Naive thymus-derived CD4-positive, alpha-beta T cell (primary cell): ENCODE measurements at regions not wholly inside any gene's neighbourhood (a gene's known extent, or its start where the extent isn't known, plus 50 kb on each side); places are given as distances from the start of the nearest gene placed in this dataset.

ENCODE experiments used
- ATAC-seq: fragments of 150-1000 bp; cut with Tn5 transposase; 2 replicates; pipeline ENCODE4 v1.10.0; 2021; ENCODE audit warnings: mild to moderate bottlenecking, moderate library complexity
- CTCF ChIA-PET: fragments of 350-600 bp; sonication (Branson Sonifier 250); formaldehyde crosslinking; loops from one replicate; lab custom pipeline; 2021; ENCODE audit warnings: antibody characterized with exemption; lab: Charles Lee
- POLR2A ChIA-PET: fragments of 350-600 bp; sonication (Branson Sonifier 250); formaldehyde crosslinking; loops from one replicate; lab custom pipeline; 2021; ENCODE audit warnings: antibody characterized with exemption, inconsistent platforms; lab: Charles Lee
- DNase-seq, 9 donors: peaks; one replicate each; pipeline versions ENCODE4 v3.0.0 to v3.0.0-alpha.2; 2020 to 2022; ENCODE audit warnings: mixed read lengths in 1 of 9
- H3K27ac ChIP-seq: one replicate; pipeline ENCODE4 v1.7.0; 2013; ENCODE audit warnings: mild to moderate bottlenecking, low read depth, low read length, moderate library complexity
- H3K27me3 ChIP-seq, 2 donors: one replicate each; pipeline ENCODE4 v1.7.0; 2013; ENCODE audit warnings: low read length in 2 of 2, mild to moderate bottlenecking in 2 of 2, moderate library complexity in 2 of 2; ENCODE audit not compliant: control insufficient read depth in 2 of 2, insufficient read depth in 2 of 2
- H3K36me3 ChIP-seq, 3 experiments: 1 replicate in 2 of 3; 2 replicates in 1 of 3; pipeline ENCODE4 v1.7.0; 2013; ENCODE audit warnings: low read length in 3 of 3, mild to moderate bottlenecking in 3 of 3, moderate library complexity in 1 of 3; ENCODE audit not compliant: insufficient read depth in 3 of 3, control insufficient read depth in 2 of 3
- H3K4me1 ChIP-seq, 2 donors: one replicate each; pipeline ENCODE4 v1.7.0; 2013; ENCODE audit warnings: low read length in 2 of 2, mild to moderate bottlenecking in 2 of 2, moderate library complexity in 1 of 2; ENCODE audit not compliant: control insufficient read depth in 2 of 2, insufficient read depth in 2 of 2
- H3K4me3 ChIP-seq: 2 replicates; pipeline ENCODE4 v1.7.0; 2013; ENCODE audit warnings: mild to moderate bottlenecking, low read length
- H3K9me3 ChIP-seq, 3 experiments: 1 replicate in 2 of 3; 2 replicates in 1 of 3; pipeline ENCODE4 v1.7.0; 2013; ENCODE audit warnings: low read length in 3 of 3; ENCODE audit not compliant: control insufficient read depth in 2 of 3
- H3K27ac Mint-ChIP-seq, 9 donors: one replicate each; pipeline ENCODE4 v1.8.0; 2020 to 2022; ENCODE audit warnings: mixed read lengths in 9 of 9, mild to moderate bottlenecking in 8 of 9, moderate library complexity in 5 of 9, inconsistent platforms in 2 of 9
- H3K27me3 Mint-ChIP-seq, 5 donors: one replicate each; pipeline ENCODE4 v1.8.0; 2021 to 2022; ENCODE audit warnings: mixed read lengths in 5 of 5, mild to moderate bottlenecking in 1 of 5
- H3K36me3 Mint-ChIP-seq, 5 donors: one replicate each; pipeline ENCODE4 v1.8.0; 2020 to 2022; ENCODE audit warnings: mixed read lengths in 5 of 5, mild to moderate bottlenecking in 3 of 5, inconsistent platforms in 1 of 5
- H3K4me1 Mint-ChIP-seq, 7 donors: one replicate each; pipeline ENCODE4 v1.8.0; 2020 to 2022; ENCODE audit warnings: mixed read lengths in 7 of 7, mild to moderate bottlenecking in 3 of 7, inconsistent platforms in 1 of 7
- H3K4me3 Mint-ChIP-seq, 10 donors: one replicate each; pipeline ENCODE4 v1.8.0; 2020 to 2022; ENCODE audit warnings: mild to moderate bottlenecking in 10 of 10, mixed read lengths in 10 of 10, moderate library complexity in 6 of 10, inconsistent platforms in 2 of 10
- H3K9me3 Mint-ChIP-seq, 11 donors: one replicate each; pipeline ENCODE4 v1.8.0; 2020 to 2022; ENCODE audit warnings: mixed read lengths in 11 of 11, mild to moderate bottlenecking in 4 of 11, inconsistent platforms in 1 of 11, moderate library complexity in 1 of 11
- intact Hi-C, 2 donors: fragments of 100-400 bp; cut with micrococcal nuclease; formaldehyde crosslinking; loops; one replicate each; pipeline ENCODE4 v1.15.1; 2023

DNA sequence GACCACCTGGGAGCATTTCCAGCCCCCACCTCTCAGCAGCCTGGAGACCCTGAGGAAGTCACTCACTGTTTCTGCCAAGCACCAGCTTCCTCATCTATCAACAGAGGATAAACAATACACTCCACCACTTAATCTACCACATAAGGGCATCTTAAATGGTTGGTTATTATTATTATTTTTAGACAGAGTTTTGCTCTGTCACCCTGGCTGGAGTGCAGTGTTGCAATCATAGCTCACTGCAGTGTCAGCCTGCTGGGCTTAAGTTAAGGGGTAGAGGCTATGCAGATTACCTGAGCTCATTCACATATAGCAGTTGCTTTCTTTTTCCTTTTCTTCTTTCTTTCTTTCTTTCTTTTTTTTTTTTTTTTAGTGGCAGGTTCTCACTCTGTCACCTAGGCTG is 59.5 kb upstream of the ELN start:
- Histone ChIP-seq H3K27ac (no peak overlapping the region), H3K27me3 (no peaks in the 10 kb centered on the region), H3K9me3 (peaks cover 0 to 12% (median 0%) of the 10 kb centered on the region in 3 experiments), H3K36me3 (no peaks in the 10 kb centered on the region), H3K4me1 (no peaks in the 10 kb centered on the region), H3K4me3 (no peak overlapping the region)
- Mint-ChIP-seq H3K36me3 (peaks cover 0 to 9% (median 6%) of the 10 kb centered on the region in 5 donors), H3K9me3 (peaks cover 8 to 20% (median 11%) of the 10 kb centered on the region in 11 donors), H3K27ac (no peak overlapping the region), H3K27me3 (peaks cover 0 to 10% (median 8%) of the 10 kb centered on the region in 5 donors), H3K4me3 (no peak overlapping the region), H3K4me1 (peaks cover 0 to 4% (median 0%) of the 10 kb centered on the region in 7 donors)
- intact Hi-C loops: no loop called here
- ChIA-PET POLR2A (no interaction called here), CTCF (no interaction called here)
- DNase-seq (no peak), ATAC-seq (no peak)

- no peaks in the 10 kb centered on the region for H3K36me3 Mint-ChIP-seq
- DNase-seq: no peak
- H3K9me3 Mint-ChIP-seq: peaks cover 0 to 8% (median 1%) of the 10 kb centered on the region in 11 donors
Measured at GRCh38 chr7:73969991-73970390, 58.0 kb upstream of the ELN start.

DNA sequence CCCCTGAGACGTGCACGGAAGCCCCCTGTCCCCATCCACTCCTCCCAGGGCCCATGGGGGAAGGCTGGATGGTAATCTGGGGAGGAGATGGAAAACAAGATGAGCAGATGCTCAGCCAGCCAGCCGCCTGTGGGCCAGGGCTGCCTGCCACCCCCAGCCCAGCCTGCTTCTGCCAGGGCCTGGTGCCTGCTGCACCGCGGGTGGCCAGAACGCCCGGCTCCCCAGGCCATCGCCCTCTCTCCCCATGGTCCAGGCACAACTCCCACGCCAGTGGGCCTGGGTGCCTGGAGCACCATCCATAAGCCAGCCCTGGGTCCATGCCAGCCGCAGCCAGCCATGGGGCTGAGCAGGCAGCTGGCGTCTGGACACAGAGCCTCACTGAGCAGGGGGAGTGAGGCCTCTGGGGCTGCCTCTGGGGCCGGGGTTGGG is 57.2 kb upstream of the ELN start:
- H3K4me1 Mint-ChIP-seq: peaks cover 0 to 4% (median 0%) of the 10 kb centered on the region in 7 donors
- POLR2A ChIA-PET: no interaction called here
- Histone ChIP-seq H3K36me3 (no peaks in the 10 kb centered on the region), H3K9me3 (no peaks in the 10 kb centered on the region), H3K27ac (no peak overlapping the region), H3K27me3 (no peaks in the 10 kb centered on the region), H3K4me3 (no peak overlapping the region), H3K4me1 (no peaks in the 10 kb centered on the region)
- H3K27me3 Mint-ChIP-seq: peaks cover 0 to 20% (median 0%) of the 10 kb centered on the region in 5 donors
- no peak overlapping the region for H3K4me3 Mint-ChIP-seq
- CTCF ChIA-PET: no interaction called here
- ATAC-seq: no peak
- DNase-seq: no peak
- no peaks in the 10 kb centered on the region for H3K36me3 Mint-ChIP-seq
- H3K27ac Mint-ChIP-seq: no peak overlapping the region
- H3K9me3 Mint-ChIP-seq: peaks cover 0 to 8% (median 1%) of the 10 kb centered on the region in 11 donors
- intact Hi-C loops: no loop called here

More at GRCh38 chr7:73969991-73970390, 58.0 kb upstream of the ELN start:
- Mint-ChIP-seq H3K27ac (no peak overlapping the region), H3K4me1 (peaks cover 0 to 4% (median 0%) of the 10 kb centered on the region in 7 donors), H3K27me3 (peaks cover 0 to 17% (median 0%) of the 10 kb centered on the region in 5 donors), H3K4me3 (no peak overlapping the region)
- Histone ChIP-seq H3K27me3 (no peaks in the 10 kb centered on the region), H3K9me3 (no peaks in the 10 kb centered on the region), H3K4me1 (no peaks in the 10 kb centered on the region), H3K36me3 (no peaks in the 10 kb centered on the region), H3K27ac (no peak overlapping the region), H3K4me3 (no peak overlapping the region)
- intact Hi-C loops: no loop called here
- no peak for ATAC-seq
- ChIA-PET CTCF (no interaction called here), POLR2A (no interaction called here)

- Histone ChIP-seq H3K4me3 (no peak overlapping the region), H3K4me1 (no peaks in the 10 kb centered on the region), H3K27me3 (no peaks in the 10 kb centered on the region), H3K27ac (no peak overlapping the region), H3K36me3 (no peaks in the 10 kb centered on the region), H3K9me3 (no peaks in the 10 kb centered on the region)
- Mint-ChIP-seq H3K27ac (no peak overlapping the region), H3K9me3 (peaks cover 0 to 8% (median 1%) of the 10 kb centered on the region in 11 donors), H3K36me3 (no peaks in the 10 kb centered on the region), H3K4me1 (peaks cover 0 to 4% (median 0%) of the 10 kb centered on the region in 7 donors), H3K27me3 (peaks cover 0 to 20% (median 0%) of the 10 kb centered on the region in 5 donors), H3K4me3 (no peak overlapping the region)
- DNase-seq: no peak
- ChIA-PET POLR2A (no interaction called here), CTCF (no interaction called here)
- intact Hi-C loops: no loop called here
- ATAC-seq: no peak
Measured at GRCh38 chr7:73971322-73971703, 56.7 kb upstream of the ELN start.

DNA sequence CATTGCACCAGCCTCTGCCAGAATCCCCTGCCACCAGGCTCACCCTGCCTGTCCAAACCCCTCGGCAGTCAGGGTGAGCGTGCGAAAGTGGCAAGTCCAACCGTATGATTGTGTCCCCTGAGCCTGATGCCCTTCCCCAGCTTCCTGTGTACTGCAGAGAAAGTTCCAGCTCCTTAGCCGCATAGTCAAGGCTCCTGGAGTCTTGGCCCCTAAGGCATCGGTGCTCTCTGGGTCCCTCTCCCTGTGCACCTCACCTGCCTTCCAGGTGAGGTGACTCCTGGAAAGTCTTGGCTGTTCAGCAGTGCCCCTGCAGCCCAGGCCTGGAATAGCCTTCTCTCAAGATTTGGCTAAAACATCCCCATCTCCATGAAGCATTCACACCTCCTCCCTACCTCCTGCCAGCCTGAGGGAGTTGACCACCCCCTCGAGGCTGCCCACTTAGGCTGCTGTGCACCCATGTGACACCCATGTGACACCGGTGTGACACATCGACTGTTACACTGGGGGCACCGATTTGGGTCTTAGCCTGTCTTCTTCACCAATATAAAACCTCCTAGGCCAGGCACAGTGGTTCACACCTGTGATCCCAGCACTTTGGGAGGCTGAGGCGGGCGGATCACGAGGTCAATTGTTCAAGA is 56.1 kb upstream of the ELN start:
- Histone ChIP-seq H3K4me3 (no peak overlapping the region), H3K9me3 (no peaks in the 10 kb centered on the region), H3K27me3 (no peaks in the 10 kb centered on the region), H3K4me1 (no peaks in the 10 kb centered on the region), H3K27ac (no peak overlapping the region), H3K36me3 (no peaks in the 10 kb centered on the region)
- Mint-ChIP-seq H3K4me1 (peaks cover 0 to 4% (median 0%) of the 10 kb centered on the region in 7 donors), H3K4me3 (no peak overlapping the region), H3K36me3 (no peaks in the 10 kb centered on the region), H3K27me3 (peaks cover 0 to 20% (median 0%) of the 10 kb centered on the region in 5 donors), H3K27ac (no peak overlapping the region), H3K9me3 (peaks cover 0 to 8% (median 1%) of the 10 kb centered on the region in 11 donors)
- DNase-seq: no peak
- ATAC-seq: no peak
- ChIA-PET POLR2A (no interaction called here), CTCF (no interaction called here)
- intact Hi-C loops: no loop called here

GRCh38 chr7:73972614-73973013 is 55.4 kb upstream of the ELN start:
- ChIA-PET POLR2A (no interaction called here), CTCF (no interaction called here)
- Mint-ChIP-seq H3K36me3 (no peaks in the 10 kb centered on the region), H3K4me3 (no peak overlapping the region), H3K27me3 (peaks cover 0 to 20% (median 0%) of the 10 kb centered on the region in 5 donors), H3K27ac (no peak overlapping the region), H3K9me3 (peaks cover 0 to 3% (median 0%) of the 10 kb centered on the region in 11 donors), H3K4me1 (peaks cover 0 to 4% (median 0%) of the 10 kb centered on the region in 7 donors)
- intact Hi-C loops: no loop called here
- ATAC-seq: no peak
- Histone ChIP-seq H3K27ac (no peak overlapping the region), H3K36me3 (no peaks in the 10 kb centered on the region), H3K4me1 (no peaks in the 10 kb centered on the region), H3K27me3 (no peaks in the 10 kb centered on the region), H3K4me3 (no peak overlapping the region), H3K9me3 (no peaks in the 10 kb centered on the region)
- no peak for DNase-seq

GRCh38 chr7:73973091-73973490 is 54.9 kb upstream of the ELN start:
- H3K4me1 ChIP-seq: no peaks in the 10 kb centered on the region
- CTCF ChIA-PET: no interaction called here

More at GRCh38 chr7:73973091-73973490, 54.9 kb upstream of the ELN start:
- DNase-seq: no peak
- Mint-ChIP-seq H3K36me3 (no peaks in the 10 kb centered on the region), H3K27ac (no peak overlapping the region), H3K4me3 (no peak overlapping the region), H3K4me1 (peaks cover 0 to 4% (median 0%) of the 10 kb centered on the region in 7 donors), H3K27me3 (peaks cover 0 to 20% (median 0%) of the 10 kb centered on the region in 5 donors), H3K9me3 (no peaks in the 10 kb centered on the region)
- no peak for ATAC-seq
- no peaks in the 10 kb centered on the region for H3K36me3 ChIP-seq
- intact Hi-C loops: no loop called here
- POLR2A ChIA-PET: no interaction called here
- H3K27me3 ChIP-seq: no peaks in the 10 kb centered on the region
- H3K4me3 ChIP-seq: no peak overlapping the region
- no peak overlapping the region for H3K27ac ChIP-seq
- H3K9me3 ChIP-seq: no peaks in the 10 kb centered on the region
